H1 (cell line): ENCODE measurements at regions not wholly inside any gene's neighbourhood (a gene's known extent, or its start where the extent isn't known, plus 50 kb on each side); places are given as distances from the start of the nearest gene placed in this dataset.

Experiments
- CTCF ChIA-PET: fragments of 300-600 bp; sonication (Branson Sonifier 250); formaldehyde crosslinking; loops from one replicate; lab custom pipeline; 2021; ENCODE audit not compliant: partially characterized antibody; lab: Charles Lee
- POLR2A ChIA-PET: fragments of 300-600 bp; sonication (Branson Sonifier 250); formaldehyde crosslinking; loops from one replicate; lab custom pipeline; 2021; ENCODE audit warnings: inconsistent platforms; ENCODE audit not compliant: partially characterized antibody; lab: Charles Lee
- DNase-seq, 2 experiments: peaks; one replicate each; pipeline versions ENCODE4 v3.0.0 to v3.0.0-alpha.2; 2010 to 2022; ENCODE audit warnings: low spot score in 2 of 2, low read depth in 1 of 2, mixed read lengths in 1 of 2
- FAIRE-seq: peaks from 2 replicates; lab custom pipeline; 2011; peaks lifted over from hg19 to GRCh38; lab: Jason Lieb, UNC
- H2AFZ ChIP-seq: 2 replicates; pipeline ENCODE4 v1.8.1; 2012; ENCODE audit warnings: low read length, inconsistent platforms
- H2AK5ac ChIP-seq: 2 replicates; pipeline ENCODE4 v1.6.1; 2013; ENCODE audit warnings: low read depth, low read length
- H2BK120ac ChIP-seq: replicated peaks from 2 replicates; pipeline ENCODE3; 2013; ENCODE audit warnings: low read depth, low read length, inconsistent platforms
- H2BK12ac ChIP-seq: 2 replicates; pipeline ENCODE4 v1.6.1; 2013; ENCODE audit warnings: low read depth, low read length
- H2BK15ac ChIP-seq: 2 replicates; pipeline ENCODE4 v1.6.1; 2013; ENCODE audit warnings: low read length
- H2BK20ac ChIP-seq: 2 replicates; pipeline ENCODE4 v1.6.1; 2013; ENCODE audit warnings: low read length
- H2BK5ac ChIP-seq: 2 replicates; pipeline ENCODE4 v1.6.1; 2013; ENCODE audit warnings: low read depth, low read length
- H3K14ac ChIP-seq: 2 replicates; pipeline ENCODE4 v1.6.1; 2013; ENCODE audit warnings: inconsistent platforms; ENCODE audit not compliant: insufficient read length
- H3K18ac ChIP-seq: 2 replicates; pipeline ENCODE4 v1.6.1; 2013; ENCODE audit warnings: low read length; ENCODE audit errors: extremely low read depth
- H3K23ac ChIP-seq: 2 replicates; pipeline ENCODE4 v1.6.1; 2013; ENCODE audit warnings: inconsistent platforms; ENCODE audit not compliant: insufficient read length
- H3K23me2 ChIP-seq: 2 replicates; pipeline ENCODE4 v1.6.1; 2013; ENCODE audit warnings: low read depth, low read length
- H3K27ac ChIP-seq: 2 replicates; pipeline ENCODE4 v1.6.1; 2011; ENCODE audit warnings: low read depth, low read length, inconsistent platforms
- H3K27me3 ChIP-seq, 4 experiments: replicated peaks in 1 of 4; 1 replicate in 1 of 4; 2 replicates in 3 of 4; pipeline versions ENCODE4 v1.6.1 to v1.8.1; 2011 to 2013; ENCODE audit warnings: low read length in 3 of 4, mild to moderate bottlenecking in 3 of 4, inconsistent platforms in 2 of 4, mixed read lengths in 2 of 4, moderate library complexity in 1 of 4; ENCODE audit not compliant: control insufficient read depth in 3 of 4, insufficient read depth in 3 of 4; ENCODE audit errors: extremely low read depth in 1 of 4
- H3K36me3 ChIP-seq, 4 experiments: 2 replicates each; pipeline versions ENCODE4 v1.6.1 to v1.8.1; 2011 to 2013; ENCODE audit warnings: mild to moderate bottlenecking in 4 of 4, low read length in 3 of 4, moderate library complexity in 2 of 4, control low read depth in 1 of 4, inconsistent platforms in 1 of 4; ENCODE audit not compliant: insufficient read depth in 4 of 4, control insufficient read depth in 2 of 4
- H3K4ac ChIP-seq: replicated peaks from 2 replicates; pipeline ENCODE3; 2013; ENCODE audit warnings: low read length, low read depth, mixed read lengths, inconsistent platforms; ENCODE audit not compliant: insufficient read length
- H3K4me1 ChIP-seq, 4 experiments: replicated peaks in 1 of 4; 1 replicate in 1 of 4; 2 replicates in 3 of 4; pipeline versions ENCODE4 v1.6.1 to v1.8.1; 2011 to 2013; ENCODE audit warnings: low read length in 3 of 4, inconsistent platforms in 2 of 4, mixed read lengths in 1 of 4; ENCODE audit not compliant: insufficient read depth in 4 of 4, control insufficient read depth in 3 of 4
- H3K4me2 ChIP-seq, 2 experiments: 2 replicates each; pipeline versions ENCODE4 v1.6.1 to v1.8.1; 2011 to 2013; ENCODE audit warnings: low read depth in 2 of 2, low read length in 2 of 2, control low read depth in 1 of 2, inconsistent platforms in 1 of 2, mild to moderate bottlenecking in 1 of 2; ENCODE audit not compliant: insufficient read depth in 1 of 2
- H3K4me3 ChIP-seq, 4 experiments: fragments of 200-600, 300-600 bp in 1 of 4; sonication (generic), shearing (Covaris generic), sonication (Bioruptor Twin) in 1 of 4; 2 replicates each; pipeline versions ENCODE4 v1.5.1 to v1.8.1; 2011 to 2016; ENCODE audit warnings: low read length in 4 of 4, low read depth in 3 of 4, control low read depth in 2 of 4, inconsistent platforms in 2 of 4, mild to moderate bottlenecking in 2 of 4, mixed read lengths in 1 of 4, moderate library complexity in 1 of 4; ENCODE audit not compliant: insufficient read depth in 2 of 4; ENCODE audit errors: extremely low read depth in 1 of 4
- H3K56ac ChIP-seq: replicated peaks from 2 replicates; pipeline ENCODE3; 2013; ENCODE audit warnings: low read depth, mild to moderate bottlenecking, mixed read lengths, low read length, inconsistent platforms; ENCODE audit not compliant: insufficient read length
- H3K79me1 ChIP-seq: 2 replicates; pipeline ENCODE4 v1.6.1; 2013; ENCODE audit warnings: low read depth, low read length, control low read depth
- H3K79me2 ChIP-seq, 2 experiments: 2 replicates each; pipeline versions ENCODE4 v1.6.1 to v1.8.1; 2012 to 2013; ENCODE audit warnings: low read length in 2 of 2, mild to moderate bottlenecking in 2 of 2, inconsistent platforms in 1 of 2; ENCODE audit not compliant: insufficient read depth in 2 of 2, control insufficient read depth in 1 of 2
- H3K9ac ChIP-seq, 4 experiments: replicated peaks in 1 of 4; 1 replicate in 1 of 4; 2 replicates in 3 of 4; pipeline versions ENCODE4 v1.6.1 to v1.8.1; 2011 to 2013; ENCODE audit warnings: low read depth in 3 of 4, low read length in 3 of 4, control low read depth in 2 of 4, mild to moderate bottlenecking in 2 of 4, moderate library complexity in 2 of 4, inconsistent platforms in 1 of 4; ENCODE audit errors: extremely low read depth in 1 of 4
- H3K9me3 ChIP-seq, 2 experiments: 2 replicates each; pipeline versions ENCODE4 v1.6.1 to v1.8.1; 2012 to 2013; ENCODE audit warnings: mild to moderate bottlenecking in 2 of 2, moderate library complexity in 2 of 2, control low read depth in 1 of 2, inconsistent platforms in 1 of 2, low read depth in 1 of 2, low read length in 1 of 2, mixed read lengths in 1 of 2; ENCODE audit not compliant: insufficient read depth in 2 of 2
- H4K20me1 ChIP-seq, 2 experiments: replicated peaks in 1 of 2; 2 replicates each; pipeline versions ENCODE3 to v1.8.1; 2011 to 2013; ENCODE audit warnings: inconsistent platforms in 2 of 2, low read length in 2 of 2, mild to moderate bottlenecking in 1 of 2; ENCODE audit not compliant: insufficient read depth in 2 of 2, control insufficient read depth in 1 of 2
- H4K5ac ChIP-seq: 2 replicates; pipeline ENCODE4 v1.6.1; 2013; ENCODE audit warnings: low read length, low read depth, mixed read lengths, inconsistent platforms; ENCODE audit not compliant: insufficient read length
- H4K8ac ChIP-seq: 2 replicates; pipeline ENCODE4 v1.8.0; 2013; ENCODE audit warnings: mild to moderate bottlenecking, moderate library complexity, low read length, inconsistent platforms; ENCODE audit not compliant: insufficient read depth; ENCODE audit errors: extremely low read depth
- H4K91ac ChIP-seq: replicated peaks from 2 replicates; pipeline ENCODE3; 2013; ENCODE audit warnings: low read length, mixed read lengths, inconsistent platforms; ENCODE audit not compliant: insufficient read length
- CEBPB ChIP-seq: IDR thresholded peaks from 2 replicates; pipeline ENCODE4 v1.6.1; 2012; ENCODE audit warnings: low read depth, low read length
- CTBP2 ChIP-seq: IDR thresholded peaks from 2 replicates; pipeline ENCODE4 v1.7.0; 2011; ENCODE audit warnings: borderline replicate concordance, mild to moderate bottlenecking, moderate library complexity, mixed read lengths, low read length; ENCODE audit not compliant: insufficient read depth, insufficient read length
- HDAC6 ChIP-seq: IDR thresholded peaks from one replicate; pipeline ENCODE4 v1.7.1; 2012; ENCODE audit warnings: low read depth, mild to moderate bottlenecking, inconsistent platforms, low read length, moderate library complexity
- JUN ChIP-seq: IDR thresholded peaks from 2 replicates; pipeline ENCODE4 v1.6.1; 2011; ENCODE audit warnings: low read depth, mild to moderate bottlenecking, improper control_type of control experiment, low read length
- POLR2A ChIP-seq, 2 experiments: IDR thresholded peaks; 1 replicate in 1 of 2; 2 replicates in 1 of 2; pipeline ENCODE4 v1.6.1; 2011; ENCODE audit warnings: low read depth in 2 of 2, low read length in 2 of 2, mild to moderate bottlenecking in 2 of 2; ENCODE audit errors: control extremely low read depth in 1 of 2
- POU5F1 ChIP-seq: IDR thresholded peaks from 2 replicates; pipeline ENCODE4 v1.6.1; 2011; ENCODE audit warnings: low read depth, mild to moderate bottlenecking, low read length, moderate library complexity
- TAF7 ChIP-seq: optimal IDR thresholded peaks from 2 replicates; pipeline ENCODE3; 2011; ENCODE audit warnings: low read depth, mild to moderate bottlenecking, inconsistent platforms, low read length, moderate library complexity, borderline replicate concordance
- WGBS, 2 experiments: shearing (Covaris generic) in 1 of 2; methylation state at CpG; one replicate each; pipeline versions ENCODE4 v1.1.6 to v1.1.7; 2013 to 2015; ENCODE audit warnings: low lambda C conversion rate in 2 of 2, mixed read lengths in 2 of 2, inconsistent platforms in 1 of 2, low coverage in 1 of 2, missing lambda C conversion rate in 1 of 2; ENCODE audit not compliant: insufficient replicate concordance in 2 of 2, insufficient coverage in 1 of 2, insufficient read length in 1 of 2; ENCODE audit errors: extremely low coverage in 1 of 2, missing lambda C conversion rate in 1 of 2; 5-methylcytosine and 5-hydroxymethylcytosine counted together
- TF ChIP-seq, protein P1 (sequence below): IDR thresholded peaks from 2 replicates; pipeline ENCODE4 v1.6.1; 2012; ENCODE audit warnings: inconsistent platforms

DNA sequence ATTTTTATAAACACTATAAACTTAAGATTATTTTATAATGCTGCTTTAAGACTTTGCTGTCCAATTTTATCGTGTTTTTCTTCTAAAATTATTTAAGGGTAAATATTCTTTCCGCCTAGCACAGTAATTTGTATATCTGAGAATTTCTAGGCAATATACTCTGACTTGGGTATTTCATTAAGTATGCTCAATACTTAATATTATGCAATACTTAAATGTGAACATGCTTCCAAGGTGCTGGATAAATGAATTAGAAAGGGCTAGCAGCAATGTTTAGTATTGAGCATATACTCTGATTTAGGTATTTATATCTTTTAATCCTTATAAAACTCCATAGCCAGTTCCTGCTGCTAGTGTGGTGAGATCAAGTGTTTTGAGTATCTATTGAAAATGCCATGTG lies 60.3 kb upstream of the ANO3 start:
- CTCF ChIA-PET, result interaction anchor here (3.0 kb wide), 1 partner anchor 13 kb away, joined by 13 read pairs; no protein-coding TSS in a partner anchor
- H4K91ac ChIP-seq, result no peak overlapping the region
- H3K56ac ChIP-seq, result no peak overlapping the region
- H3K79me1 ChIP-seq, result no peaks in the 10 kb centered on the region
- H2BK20ac ChIP-seq, result no peak overlapping the region
- H2BK15ac ChIP-seq, result no peak overlapping the region
- no peaks in the 10 kb centered on the region for H3K9me3 ChIP-seq
- H3K23me2 ChIP-seq, result no peaks in the 10 kb centered on the region
- peaks cover 0 to 4% (median 1%) of the 10 kb centered on the region in 4 experiments; a peak in 2 of 7 replicates for H3K4me1 ChIP-seq
- no peak overlapping the region for H3K18ac ChIP-seq
- POLR2A ChIA-PET, result no interaction called here
- no peak overlapping the region for H3K4ac ChIP-seq
- no peak overlapping the region for H2BK12ac ChIP-seq
- no peaks in the 10 kb centered on the region for H3K27me3 ChIP-seq
- 85% methylated on average over 2 of the region's 2 CpGs; no CpG with 5 or more reads in 1 of the 2 experiments for WGBS, 2 experiments
- no peaks in the 10 kb centered on the region for H4K20me1 ChIP-seq
- no peak overlapping the region for H4K8ac ChIP-seq
- no peaks in the 10 kb centered on the region for H3K36me3 ChIP-seq
- DNase-seq, result no peak
- no peak overlapping the region for H2AK5ac ChIP-seq
- no peak overlapping the region for H3K14ac ChIP-seq
- H3K4me2 ChIP-seq, result no peak overlapping the region
- no peak for TF ChIP-seq TAF7
- no peak for TF ChIP-seq JUN
- TF ChIP-seq, protein P1, sequence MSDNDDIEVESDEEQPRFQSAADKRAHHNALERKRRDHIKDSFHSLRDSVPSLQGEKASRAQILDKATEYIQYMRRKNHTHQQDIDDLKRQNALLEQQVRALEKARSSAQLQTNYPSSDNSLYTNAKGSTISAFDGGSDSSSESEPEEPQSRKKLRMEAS, result no peak
- TF ChIP-seq HDAC6, result no peak
- no peak for TF ChIP-seq POU5F1
- no peak for TF ChIP-seq POLR2A (IDR thresholded peaks at IDR 0.05; ENCODE audit: control extremely low read depth in 1 of 2, low read depth in 2 of 2, low read length in 2 of 2)
- no peak for TF ChIP-seq CEBPB
- TF ChIP-seq CTBP2, result no peak
- TF ChIP-seq, all 59 proteins: peak for 0
- H3K23ac ChIP-seq, result no peak overlapping the region
- no peaks in the 10 kb centered on the region for H3K79me2 ChIP-seq
- no peak overlapping the region for H3K4me3 ChIP-seq
- H4K5ac ChIP-seq, result no peak overlapping the region
- H3K27ac ChIP-seq, result no peak overlapping the region
- no peak overlapping the region for H2BK5ac ChIP-seq
- no peak overlapping the region for H2AFZ ChIP-seq
- H2BK120ac ChIP-seq, result no peak overlapping the region
- no peak overlapping the region for H3K9ac ChIP-seq
- FAIRE-seq, result no peak
